ENCODE measurements at regions not wholly inside any gene's neighbourhood (a gene's known extent, or its start where the extent isn't known, plus 50 kb on each side); places are given as distances from the start of the nearest gene placed in this dataset.

GRCh38 chr10:89095701-89096391 lies 105.2 kb downstream of the FAS start:
- in situ Hi-C loops (cut with HindIII; ENCODE audit: low sequenced_read_pairs): no loop called here

GRCh38 chr10:89093728-89094127 lies 103.1 kb downstream of the FAS start:
- in situ Hi-C loops (cut with HindIII; ENCODE audit: low sequenced_read_pairs): no loop called here

GRCh38 chr10:89092981-89093380 lies 102.4 kb downstream of the FAS start:
- in situ Hi-C loops (cut with HindIII; ENCODE audit: low sequenced_read_pairs): no loop called here

- in situ Hi-C loops (cut with HindIII; ENCODE audit: low sequenced_read_pairs): no loop called here
These were observed 101.8 kb downstream of the FAS start for GRCh38 chr10:89092439-89092838.

GRCh38 chr10:89091496-89091895 lies 100.9 kb downstream of the FAS start:
- in situ Hi-C loops (cut with HindIII; ENCODE audit: low sequenced_read_pairs): no loop called here

GRCh38 chr10:89090756-89091445 lies 100.3 kb downstream of the FAS start:
- in situ Hi-C loops (cut with HindIII; ENCODE audit: low sequenced_read_pairs): no loop called here

GRCh38 chr10:89086801-89087521 lies 96.4 kb downstream of the FAS start:
- in situ Hi-C loops (cut with HindIII; ENCODE audit: low sequenced_read_pairs): no loop called here

- in situ Hi-C loops (cut with HindIII; ENCODE audit: low sequenced_read_pairs): no loop called here
These were observed 94.6 kb downstream of the FAS start for GRCh38 chr10:89085153-89085552.

GRCh38 chr10:89082086-89082485 lies 91.5 kb downstream of the FAS start:
- in situ Hi-C loops (cut with HindIII; ENCODE audit: low sequenced_read_pairs): no loop called here

- in situ Hi-C loops (cut with HindIII; ENCODE audit: low sequenced_read_pairs): no loop called here
These were observed 90.1 kb downstream of the FAS start for GRCh38 chr10:89080660-89081059.

GRCh38 chr10:89079961-89080360 lies 89.4 kb downstream of the FAS start:
- in situ Hi-C loops (cut with HindIII; ENCODE audit: low sequenced_read_pairs): no loop called here

GRCh38 chr10:89078724-89079672 lies 88.4 kb downstream of the FAS start:
- in situ Hi-C loops (cut with HindIII; ENCODE audit: low sequenced_read_pairs): no loop called here

- in situ Hi-C loops (cut with HindIII; ENCODE audit: low sequenced_read_pairs): no loop called here
These were observed 85.5 kb downstream of the FAS start for GRCh38 chr10:89076120-89076519.

- in situ Hi-C loops (cut with HindIII; ENCODE audit: low sequenced_read_pairs): no loop called here
These were observed 85.0 kb downstream of the FAS start for GRCh38 chr10:89075631-89076030.

GRCh38 chr10:89074120-89074519 lies 83.5 kb downstream of the FAS start:
- in situ Hi-C loops (cut with HindIII; ENCODE audit: low sequenced_read_pairs): no loop called here

GRCh38 chr10:89073719-89074118 lies 83.1 kb downstream of the FAS start:
- in situ Hi-C loops (cut with HindIII; ENCODE audit: low sequenced_read_pairs): no loop called here

GRCh38 chr10:89069589-89069988 lies 79.0 kb downstream of the FAS start:
- in situ Hi-C loops (cut with HindIII; ENCODE audit: low sequenced_read_pairs): loop anchor here (5.0 kb wide), 1 partner anchor 37 kb away; no protein-coding TSS in a partner anchor
